ENCODE measurements at regions not wholly inside any gene's neighbourhood (a gene's known extent, or its start where the extent isn't known, plus 50 kb on each side); places are given as distances from the start of the nearest gene placed in this dataset.
"Not testable (repeated sequence)": the region's sequence is repeated elsewhere in the genome, so short reads cannot be mapped to it uniquely, and the experiment has no call there.

- TF ChIP-seq CTCF (IDR thresholded peaks at IDR 0.05; ENCODE audit: low read depth, low read length): peak; percentile 26; the same call in 1 of the 2 replicates
- DNase-seq: no peak
Observed at GRCh38 chr6:164347455-164347854, 932.9 kb downstream of the QKI start.

GRCh38 chr6:164346631-164347030 lies 932.1 kb downstream of the QKI start:
- no peak for DNase-seq
- Histone ChIP-seq H3K27me3 (no peaks in the 10 kb centered on the region), H3K4me1 (no peaks in the 10 kb centered on the region), H3K9me3 (no peaks in the 10 kb centered on the region), H3K36me3 (no peaks in the 10 kb centered on the region), H3K4me3 (ENCODE audit: low read depth, low read length) (no peak overlapping the region)
- TF ChIP-seq CTCF (IDR thresholded peaks at IDR 0.05; ENCODE audit: low read depth, low read length): no peak

More at GRCh38 chr6:164347455-164347854, 932.9 kb downstream of the QKI start:
- H3K4me1 ChIP-seq: no peaks in the 10 kb centered on the region
- no peaks in the 10 kb centered on the region for H3K9me3 ChIP-seq
- no peaks in the 10 kb centered on the region for H3K36me3 ChIP-seq
- H3K27me3 ChIP-seq: no peaks in the 10 kb centered on the region
- H3K4me3 ChIP-seq (ENCODE audit: low read depth, low read length): no peak overlapping the region

- DNase-seq: no peak
- no peak for TF ChIP-seq CTCF (IDR thresholded peaks at IDR 0.05; ENCODE audit: low read depth, low read length)
- Histone ChIP-seq H3K9me3 (no peaks in the 10 kb centered on the region), H3K4me1 (no peaks in the 10 kb centered on the region), H3K36me3 (no peaks in the 10 kb centered on the region), H3K27me3 (no peaks in the 10 kb centered on the region), H3K4me3 (ENCODE audit: low read depth, low read length) (no peak overlapping the region)
Observed at GRCh38 chr6:164345806-164346496, 931.4 kb downstream of the QKI start.

GRCh38 chr6:164345327-164345726 lies 930.8 kb downstream of the QKI start:
- Histone ChIP-seq H3K36me3 (no peaks in the 10 kb centered on the region), H3K4me3 (ENCODE audit: low read depth, low read length) (no peak overlapping the region), H3K4me1 (no peaks in the 10 kb centered on the region), H3K27me3 (no peaks in the 10 kb centered on the region), H3K9me3 (no peaks in the 10 kb centered on the region)
- TF ChIP-seq CTCF (IDR thresholded peaks at IDR 0.05; ENCODE audit: low read depth, low read length): no peak
- DNase-seq: no peak

GRCh38 chr6:164344801-164345291 lies 930.3 kb downstream of the QKI start:
- H3K4me1 ChIP-seq: no peaks in the 10 kb centered on the region
- no peak for TF ChIP-seq CTCF (IDR thresholded peaks at IDR 0.05; ENCODE audit: low read depth, low read length)
- H3K9me3 ChIP-seq: no peaks in the 10 kb centered on the region
- H3K27me3 ChIP-seq: no peaks in the 10 kb centered on the region
- H3K4me3 ChIP-seq (ENCODE audit: low read depth, low read length): no peak overlapping the region
- no peaks in the 10 kb centered on the region for H3K36me3 ChIP-seq
- DNase-seq: no peak

- not testable (repeated sequence) for H3K9me3 ChIP-seq, H3K27me3 ChIP-seq
Observed at GRCh38 chr6:164339442-164339841, 924.9 kb downstream of the QKI start.

More at GRCh38 chr6:164339442-164339841, 924.9 kb downstream of the QKI start:
- not testable (repeated sequence) for H3K36me3 ChIP-seq; DNase-seq; H3K4me3 ChIP-seq (ENCODE audit: low read depth, low read length); H3K4me1 ChIP-seq
